SK-N-SH (cell line): ENCODE measurements at regions not wholly inside any gene's neighbourhood (a gene's known extent, or its start where the extent isn't known, plus 50 kb on each side); places are given as distances from the start of the nearest gene placed in this dataset.

Experiments used
- CTCF ChIA-PET: fragments of 300-600, 350-600 bp; formaldehyde crosslinking; extraction: SDS; loops from one replicate; lab custom pipeline; 2021; lab: Yijun Ruan, JAX
- POLR2A ChIA-PET: fragments of 350-600 bp; sonication (Branson Sonifier 250); formaldehyde crosslinking; extraction: SDS; loops from one replicate; lab custom pipeline; 2020; ENCODE audit warnings: antibody characterized with exemption, inconsistent platforms; lab: Yijun Ruan, JAX
- DNase-seq: peaks from one replicate; pipeline ENCODE4 v3.0.0; 2012
- H2AFZ ChIP-seq: fragments of 200-600 bp; sonication (generic); 2 replicates; pipeline ENCODE4 v1.8.1; 2016; ENCODE audit warnings: antibody characterized with exemption, mild to moderate bottlenecking, low read depth
- H3F3A ChIP-seq: fragments of 200-600 bp; sonication (generic); replicated peaks from 2 replicates; pipeline ENCODE3; 2016; ENCODE audit warnings: antibody characterized with exemption, mild to moderate bottlenecking; ENCODE audit not compliant: insufficient read depth
- H3K27ac ChIP-seq, 2 experiments: fragments of 200-500 bp in 1 of 2; fragments of 200-600 bp in 1 of 2; sonication (Bioruptor generic) in 1 of 2; sonication (generic), shearing (Covaris generic) in 1 of 2; 2 replicates each; pipeline versions ENCODE4 v1.5.1 to v1.6.1; 2014 to 2016; ENCODE audit warnings: low read depth in 2 of 2, inconsistent platforms in 1 of 2, low read length in 1 of 2, mild to moderate bottlenecking in 1 of 2, mixed read lengths in 1 of 2
- H3K27me3 ChIP-seq: fragments of 200-600 bp; sonication (generic), shearing (Covaris generic); 2 replicates; pipeline ENCODE4 v1.6.1; 2016; ENCODE audit warnings: mixed run types; ENCODE audit not compliant: insufficient read depth
- H3K36me3 ChIP-seq, 2 experiments: fragments of 200-500 bp in 1 of 2; fragments of 200-600 bp in 1 of 2; sonication (Bioruptor generic) in 1 of 2; sonication (generic) in 1 of 2; replicated peaks in 1 of 2; 2 replicates each; pipeline versions ENCODE3 to v1.5.1; 2014 to 2016; ENCODE audit warnings: low read length in 1 of 2, mild to moderate bottlenecking in 1 of 2; ENCODE audit not compliant: insufficient read depth in 2 of 2, control insufficient read depth in 1 of 2
- H3K4me1 ChIP-seq, 2 experiments: fragments of 200-500 bp in 1 of 2; fragments of 200-600 bp in 1 of 2; sonication (Bioruptor generic) in 1 of 2; sonication (generic), shearing (Covaris generic) in 1 of 2; 2 replicates each; pipeline versions ENCODE4 v1.5.1 to v1.6.1; 2014 to 2016; ENCODE audit warnings: low read depth in 1 of 2, low read length in 1 of 2, mixed run types in 1 of 2; ENCODE audit not compliant: insufficient read depth in 2 of 2, control insufficient read depth in 1 of 2
- H3K4me2 ChIP-seq: fragments of 200-600 bp; sonication (generic), shearing (Covaris generic); 2 replicates; pipeline ENCODE4 v1.6.1; 2017; ENCODE audit warnings: mixed run types
- H3K4me3 ChIP-seq, 2 experiments: fragments of 200-500 bp in 1 of 2; fragments of 200-600 bp in 1 of 2; sonication (Bioruptor generic) in 1 of 2; sonication (generic), shearing (Covaris generic) in 1 of 2; 2 replicates each; pipeline versions ENCODE4 v1.5.1 to v1.8.1; 2014 to 2016; ENCODE audit warnings: low read depth in 2 of 2, inconsistent platforms in 1 of 2, low read length in 1 of 2, mild to moderate bottlenecking in 1 of 2, mixed read lengths in 1 of 2, moderate library complexity in 1 of 2
- H3K79me2 ChIP-seq: fragments of 200-600 bp; sonication (generic); 2 replicates; pipeline ENCODE4 v1.8.1; 2017; ENCODE audit warnings: mild to moderate bottlenecking; ENCODE audit not compliant: insufficient read depth
- H3K9ac ChIP-seq: fragments of 200-600 bp; sonication (generic); 2 replicates; pipeline ENCODE4 v1.6.1; 2017; ENCODE audit warnings: mixed run types
- H3K9me2 ChIP-seq: fragments of 200-600 bp; sonication (generic); 2 replicates; pipeline ENCODE4 v1.6.1; 2017; ENCODE audit warnings: mixed run types
- H3K9me3 ChIP-seq: fragments of 200-600 bp; sonication (generic); 2 replicates; pipeline ENCODE4 v1.6.1; 2017; ENCODE audit warnings: mixed run types, mild to moderate bottlenecking, moderate library complexity
- H4K20me1 ChIP-seq: fragments of 200-600 bp; sonication (generic); 2 replicates; pipeline ENCODE4 v1.6.1; 2017; ENCODE audit warnings: mild to moderate bottlenecking, mixed run types; ENCODE audit not compliant: insufficient read depth
- ELF1 ChIP-seq: IDR thresholded peaks from 2 replicates; pipeline ENCODE4 v1.4.0; 2012
- EP300 ChIP-seq, 2 experiments: IDR thresholded peaks; 2 replicates each; pipeline versions ENCODE4 v1.4.0 to v1.6.1; 2012; ENCODE audit warnings: borderline replicate concordance in 1 of 2, low read depth in 1 of 2, low read length in 1 of 2
- EZH2phosphoT487 ChIP-seq: fragments of 200-600 bp; sonication (generic); IDR thresholded peaks from 2 replicates; pipeline ENCODE4 v1.6.1; 2017; ENCODE audit warnings: low read depth, mixed run types, mild to moderate bottlenecking, antibody characterized with exemption, moderate library complexity, borderline replicate concordance
- FOSL2 ChIP-seq: IDR thresholded peaks from 2 replicates; pipeline ENCODE4 v1.4.0; 2012; ENCODE audit warnings: low read depth, mild to moderate bottlenecking, moderate library complexity, borderline replicate concordance
- FOXM1 ChIP-seq: IDR thresholded peaks from 2 replicates; pipeline ENCODE4 v1.4.0; 2012; ENCODE audit warnings: low read depth, mild to moderate bottlenecking
- GABPA ChIP-seq: IDR thresholded peaks from 2 replicates; pipeline ENCODE4 v1.4.0; 2012; ENCODE audit warnings: low read depth, mild to moderate bottlenecking
- GATA2 ChIP-seq: sonication (generic); formaldehyde crosslinking; IDR thresholded peaks from 2 replicates; pipeline ENCODE4 v1.5.0; 2020; ENCODE audit warnings: mild to moderate bottlenecking, missing genetic modification reagents
- JUND ChIP-seq: IDR thresholded peaks from 2 replicates; pipeline ENCODE4 v1.4.0; 2012
- MXI1 ChIP-seq: IDR thresholded peaks from 2 replicates; pipeline ENCODE4 v1.6.1; 2012; ENCODE audit warnings: mild to moderate bottlenecking, low read depth, low read length, improper control_type of control experiment
- NRF1 ChIP-seq: IDR thresholded peaks from 2 replicates; pipeline ENCODE4 v1.6.1; 2012; ENCODE audit warnings: low read depth, mild to moderate bottlenecking, low read length
- POLR2AphosphoS5 ChIP-seq: IDR thresholded peaks from 2 replicates; pipeline ENCODE4 v1.6.1; 2012; ENCODE audit warnings: low read depth, low read length
- RAD21 ChIP-seq: IDR thresholded peaks from 2 replicates; pipeline ENCODE4 v1.6.1; 2012; ENCODE audit warnings: mild to moderate bottlenecking, low read length
- RCOR1 ChIP-seq: fragments of 150-350 bp; IDR thresholded peaks from 2 replicates; pipeline ENCODE4 v1.6.1; 2017; ENCODE audit warnings: antibody characterized with exemption, low read length
- RFX5 ChIP-seq: IDR thresholded peaks from 2 replicates; pipeline ENCODE4 v1.6.1; 2012; ENCODE audit warnings: mild to moderate bottlenecking, improper control_type of control experiment, low read length
- RXRA ChIP-seq: IDR thresholded peaks from 2 replicates; pipeline ENCODE4 v1.4.0; 2012; ENCODE audit warnings: low read depth, mild to moderate bottlenecking, borderline replicate concordance
- SIN3A ChIP-seq: IDR thresholded peaks from 2 replicates; pipeline ENCODE4 v1.6.1; 2012; ENCODE audit warnings: low read depth, mild to moderate bottlenecking, low read length, moderate library complexity, borderline replicate concordance
- SMC3 ChIP-seq: IDR thresholded peaks from 2 replicates; pipeline ENCODE4 v1.6.1; 2012; ENCODE audit warnings: low read depth, low read length, improper control_type of control experiment
- TAF1 ChIP-seq: IDR thresholded peaks from 2 replicates; pipeline ENCODE4 v1.6.1; 2012; ENCODE audit warnings: low read depth, mild to moderate bottlenecking, low read length, moderate library complexity, borderline replicate concordance
- TCF12 ChIP-seq: IDR thresholded peaks from 2 replicates; pipeline ENCODE4 v1.4.0; 2012
- TEAD4 ChIP-seq: IDR thresholded peaks from 2 replicates; pipeline ENCODE4 v1.4.0; 2012; ENCODE audit warnings: mild to moderate bottlenecking, borderline replicate concordance; ENCODE audit not compliant: insufficient read depth
- WGBS: methylation state at CpG from one replicate; pipeline ENCODE4 v1.1.6; 2017; ENCODE audit warnings: low lambda C conversion rate; 5-methylcytosine and 5-hydroxymethylcytosine counted together
- TF ChIP-seq, protein P1 (sequence below): IDR thresholded peaks from 2 replicates; pipeline ENCODE4 v1.6.1; 2012; ENCODE audit warnings: mild to moderate bottlenecking, low read depth, low read length, moderate library complexity
- TF ChIP-seq, protein P2 (sequence below): IDR thresholded peaks from 2 replicates; pipeline ENCODE4 v1.4.0; 2012; ENCODE audit warnings: low read depth, borderline replicate concordance
- TF ChIP-seq, protein P3 (sequence below): fragments of 150-350 bp; IDR thresholded peaks from 2 replicates; pipeline ENCODE4 v1.6.1; 2016; ENCODE audit warnings: mild to moderate bottlenecking, low read depth, low read length
- TF ChIP-seq, protein P4 (sequence below): IDR thresholded peaks from 2 replicates; pipeline ENCODE4 v1.4.0; 2012; ENCODE audit warnings: low read depth, borderline replicate concordance

DNA sequence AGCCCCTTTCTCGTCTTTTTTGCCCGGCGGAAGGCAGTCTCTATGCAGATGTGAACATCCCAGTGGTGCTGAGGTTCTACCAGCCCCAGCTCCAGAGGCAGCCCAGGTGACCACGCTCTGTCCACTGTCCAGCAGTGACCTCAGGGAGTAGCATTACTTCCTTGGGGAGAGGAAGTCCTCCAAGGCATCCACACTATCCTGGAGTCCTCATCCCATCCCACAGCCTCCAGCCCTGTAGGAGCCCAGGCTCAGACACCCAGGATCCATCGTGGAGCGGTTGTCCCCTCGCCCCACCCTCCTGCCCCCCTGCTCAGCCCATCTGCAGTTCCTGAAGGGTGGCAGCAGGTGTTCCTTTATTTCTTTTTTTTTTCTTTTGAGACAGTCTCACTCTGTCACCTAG is 294.5 kb upstream of the IRX4 start (continued):
- no peak for TF ChIP-seq TAF1
- TF ChIP-seq, protein P1, sequence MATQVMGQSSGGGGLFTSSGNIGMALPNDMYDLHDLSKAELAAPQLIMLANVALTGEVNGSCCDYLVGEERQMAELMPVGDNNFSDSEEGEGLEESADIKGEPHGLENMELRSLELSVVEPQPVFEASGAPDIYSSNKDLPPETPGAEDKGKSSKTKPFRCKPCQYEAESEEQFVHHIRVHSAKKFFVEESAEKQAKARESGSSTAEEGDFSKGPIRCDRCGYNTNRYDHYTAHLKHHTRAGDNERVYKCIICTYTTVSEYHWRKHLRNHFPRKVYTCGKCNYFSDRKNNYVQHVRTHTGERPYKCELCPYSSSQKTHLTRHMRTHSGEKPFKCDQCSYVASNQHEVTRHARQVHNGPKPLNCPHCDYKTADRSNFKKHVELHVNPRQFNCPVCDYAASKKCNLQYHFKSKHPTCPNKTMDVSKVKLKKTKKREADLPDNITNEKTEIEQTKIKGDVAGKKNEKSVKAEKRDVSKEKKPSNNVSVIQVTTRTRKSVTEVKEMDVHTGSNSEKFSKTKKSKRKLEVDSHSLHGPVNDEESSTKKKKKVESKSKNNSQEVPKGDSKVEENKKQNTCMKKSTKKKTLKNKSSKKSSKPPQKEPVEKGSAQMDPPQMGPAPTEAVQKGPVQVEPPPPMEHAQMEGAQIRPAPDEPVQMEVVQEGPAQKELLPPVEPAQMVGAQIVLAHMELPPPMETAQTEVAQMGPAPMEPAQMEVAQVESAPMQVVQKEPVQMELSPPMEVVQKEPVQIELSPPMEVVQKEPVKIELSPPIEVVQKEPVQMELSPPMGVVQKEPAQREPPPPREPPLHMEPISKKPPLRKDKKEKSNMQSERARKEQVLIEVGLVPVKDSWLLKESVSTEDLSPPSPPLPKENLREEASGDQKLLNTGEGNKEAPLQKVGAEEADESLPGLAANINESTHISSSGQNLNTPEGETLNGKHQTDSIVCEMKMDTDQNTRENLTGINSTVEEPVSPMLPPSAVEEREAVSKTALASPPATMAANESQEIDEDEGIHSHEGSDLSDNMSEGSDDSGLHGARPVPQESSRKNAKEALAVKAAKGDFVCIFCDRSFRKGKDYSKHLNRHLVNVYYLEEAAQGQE: no peak
- TF ChIP-seq JUND: no peak
- no peak for TF ChIP-seq MXI1
- no peak for TF ChIP-seq TEAD4
- no peak for TF ChIP-seq RAD21
- no peak for TF ChIP-seq RFX5
- TF ChIP-seq EP300 (IDR thresholded peaks at IDR 0.05; ENCODE audit: borderline replicate concordance in 1 of 2, low read depth in 1 of 2, low read length in 1 of 2): no peak

DNA sequence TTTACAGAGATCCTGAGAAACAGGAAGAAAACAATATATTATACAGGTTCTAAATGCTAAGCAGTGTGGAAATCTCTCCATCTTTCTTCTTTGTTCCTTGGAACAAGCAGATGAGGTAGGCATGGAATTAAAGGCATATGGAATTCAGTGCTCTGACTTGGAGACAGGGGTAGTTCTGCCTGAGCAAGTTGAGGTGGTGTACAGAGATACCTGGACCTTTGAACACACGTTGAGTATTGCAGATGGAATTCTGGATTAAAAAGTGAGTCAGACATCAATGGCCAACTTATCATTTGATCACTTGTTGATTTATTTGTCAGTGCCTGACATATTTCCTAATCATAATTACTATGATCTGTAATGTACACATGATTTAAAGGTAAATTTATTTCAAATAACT is 293.9 kb upstream of the IRX4 start:
- 0% methylated on average over 1 of the region's 1 CpG for WGBS
- Histone ChIP-seq H3F3A (no peaks in the 10 kb centered on the region), H3K79me2 (no peaks in the 10 kb centered on the region), H3K4me1 (no peaks in the 10 kb centered on the region), H3K9ac (no peak overlapping the region), H3K4me2 (no peak overlapping the region), H3K9me2 (no peaks in the 10 kb centered on the region), H3K9me3 (no peaks in the 10 kb centered on the region), H3K36me3 (no peaks in the 10 kb centered on the region), H3K27me3 (peaks cover 81% of the 10 kb centered on the region), H3K4me3 (no peak overlapping the region), H3K27ac (no peak overlapping the region), H4K20me1 (no peaks in the 10 kb centered on the region), H2AFZ (no peak overlapping the region)
- TF ChIP-seq SIN3A (no peak), ELF1 (no peak), TCF12 (no peak), POLR2AphosphoS5 (no peak), GABPA (no peak), RXRA (no peak), RCOR1 (no peak), GATA2 (CRISPR knock-in tag) (no peak), NRF1 (no peak), FOSL2 (no peak), TAF1 (no peak), SMC3 (no peak), FOXM1 (no peak), EZH2phosphoT487 (no peak)
- TF ChIP-seq, protein P2, sequence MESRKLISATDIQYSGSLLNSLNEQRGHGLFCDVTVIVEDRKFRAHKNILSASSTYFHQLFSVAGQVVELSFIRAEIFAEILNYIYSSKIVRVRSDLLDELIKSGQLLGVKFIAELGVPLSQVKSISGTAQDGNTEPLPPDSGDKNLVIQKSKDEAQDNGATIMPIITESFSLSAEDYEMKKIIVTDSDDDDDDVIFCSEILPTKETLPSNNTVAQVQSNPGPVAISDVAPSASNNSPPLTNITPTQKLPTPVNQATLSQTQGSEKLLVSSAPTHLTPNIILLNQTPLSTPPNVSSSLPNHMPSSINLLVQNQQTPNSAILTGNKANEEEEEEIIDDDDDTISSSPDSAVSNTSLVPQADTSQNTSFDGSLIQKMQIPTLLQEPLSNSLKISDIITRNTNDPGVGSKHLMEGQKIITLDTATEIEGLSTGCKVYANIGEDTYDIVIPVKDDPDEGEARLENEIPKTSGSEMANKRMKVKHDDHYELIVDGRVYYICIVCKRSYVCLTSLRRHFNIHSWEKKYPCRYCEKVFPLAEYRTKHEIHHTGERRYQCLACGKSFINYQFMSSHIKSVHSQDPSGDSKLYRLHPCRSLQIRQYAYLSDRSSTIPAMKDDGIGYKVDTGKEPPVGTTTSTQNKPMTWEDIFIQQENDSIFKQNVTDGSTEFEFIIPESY: no peak
- TF ChIP-seq, protein P3, sequence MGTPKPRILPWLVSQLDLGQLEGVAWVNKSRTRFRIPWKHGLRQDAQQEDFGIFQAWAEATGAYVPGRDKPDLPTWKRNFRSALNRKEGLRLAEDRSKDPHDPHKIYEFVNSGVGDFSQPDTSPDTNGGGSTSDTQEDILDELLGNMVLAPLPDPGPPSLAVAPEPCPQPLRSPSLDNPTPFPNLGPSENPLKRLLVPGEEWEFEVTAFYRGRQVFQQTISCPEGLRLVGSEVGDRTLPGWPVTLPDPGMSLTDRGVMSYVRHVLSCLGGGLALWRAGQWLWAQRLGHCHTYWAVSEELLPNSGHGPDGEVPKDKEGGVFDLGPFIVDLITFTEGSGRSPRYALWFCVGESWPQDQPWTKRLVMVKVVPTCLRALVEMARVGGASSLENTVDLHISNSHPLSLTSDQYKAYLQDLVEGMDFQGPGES: no peak
- TF ChIP-seq, protein P4, sequence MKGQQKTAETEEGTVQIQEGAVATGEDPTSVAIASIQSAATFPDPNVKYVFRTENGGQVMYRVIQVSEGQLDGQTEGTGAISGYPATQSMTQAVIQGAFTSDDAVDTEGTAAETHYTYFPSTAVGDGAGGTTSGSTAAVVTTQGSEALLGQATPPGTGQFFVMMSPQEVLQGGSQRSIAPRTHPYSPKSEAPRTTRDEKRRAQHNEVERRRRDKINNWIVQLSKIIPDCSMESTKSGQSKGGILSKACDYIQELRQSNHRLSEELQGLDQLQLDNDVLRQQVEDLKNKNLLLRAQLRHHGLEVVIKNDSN: no peak
- ChIA-PET CTCF (no interaction called here), POLR2A (no interaction called here)
- no peak for DNase-seq
